Aorta (tissue), 5 donors: ENCODE measurements at regions not wholly inside any gene's neighbourhood (a gene's known extent, or its start where the extent isn't known, plus 50 kb on each side); places are given as distances from the start of the nearest gene placed in this dataset.

Source experiments
- ATAC-seq: fragments of 200-7000 bp; cut with Tn5 transposase; one replicate; pipeline ENCODE4 v1.9.1; 2022; ENCODE audit warnings: moderate library complexity; ENCODE audit not compliant: low FRiP score
- DNase-seq, 2 donors: peaks; one replicate each; pipeline ENCODE4 v3.0.0-alpha.2; 2020
- H3K27ac ChIP-seq, 2 donors: one replicate each; pipeline ENCODE4 v1.5.1; 2013; ENCODE audit warnings: low read length in 2 of 2, mild to moderate bottlenecking in 2 of 2, moderate library complexity in 2 of 2, control low read depth in 1 of 2, inconsistent platforms in 1 of 2, low read depth in 1 of 2
- H3K27me3 ChIP-seq, 2 donors: one replicate each; pipeline ENCODE4 v1.6.1; 2013; ENCODE audit warnings: control low read depth in 1 of 2, low read length in 1 of 2, mild to moderate bottlenecking in 1 of 2, moderate library complexity in 1 of 2; ENCODE audit not compliant: insufficient read depth in 2 of 2, control insufficient read depth in 1 of 2
- H3K36me3 ChIP-seq, 2 donors: one replicate each; pipeline ENCODE4 v1.6.1; 2013; ENCODE audit warnings: control low read depth in 1 of 2, low read length in 1 of 2, mild to moderate bottlenecking in 1 of 2; ENCODE audit not compliant: insufficient read depth in 2 of 2, control insufficient read depth in 1 of 2
- H3K4me1 ChIP-seq, 2 donors: one replicate each; pipeline ENCODE4 v1.6.1; 2013; ENCODE audit warnings: low read length in 2 of 2, control low read depth in 1 of 2, mild to moderate bottlenecking in 1 of 2, moderate library complexity in 1 of 2; ENCODE audit not compliant: insufficient read depth in 2 of 2, control insufficient read depth in 1 of 2
- H3K4me3 ChIP-seq, 2 donors: one replicate each; pipeline ENCODE4 v1.5.1; 2013; ENCODE audit warnings: low read length in 2 of 2, control low read depth in 1 of 2, mild to moderate bottlenecking in 1 of 2
- H3K9me3 ChIP-seq: one replicate; pipeline ENCODE4 v1.6.1; 2013; ENCODE audit warnings: mild to moderate bottlenecking, low read length; ENCODE audit not compliant: control insufficient read depth
- WGBS, 2 donors: extraction: QIAGEN DNeasy Blood & Tissue Kit; methylation state at CpG; one replicate each; pipeline ENCODE4 v1.1.7; 2013; 5-methylcytosine and 5-hydroxymethylcytosine counted together
- intact Hi-C, 2 donors: fragments of 100-400 bp; cut with DNase I; formaldehyde crosslinking; loops; one replicate each; pipeline versions ENCODE4 v1.14.2 to v1.15.0; 2022
- donor health status: healthy with polysubstance abuse.
- donor health status: Bipolar disorder and iron deficiency.
- donor health status: DM: no; HTN: no; CAD: no.
- donor health status: DM: no; HTN: no; CAD: no.
- donor health status: DM: yes; HTN: yes; CAD: no.

DNA sequence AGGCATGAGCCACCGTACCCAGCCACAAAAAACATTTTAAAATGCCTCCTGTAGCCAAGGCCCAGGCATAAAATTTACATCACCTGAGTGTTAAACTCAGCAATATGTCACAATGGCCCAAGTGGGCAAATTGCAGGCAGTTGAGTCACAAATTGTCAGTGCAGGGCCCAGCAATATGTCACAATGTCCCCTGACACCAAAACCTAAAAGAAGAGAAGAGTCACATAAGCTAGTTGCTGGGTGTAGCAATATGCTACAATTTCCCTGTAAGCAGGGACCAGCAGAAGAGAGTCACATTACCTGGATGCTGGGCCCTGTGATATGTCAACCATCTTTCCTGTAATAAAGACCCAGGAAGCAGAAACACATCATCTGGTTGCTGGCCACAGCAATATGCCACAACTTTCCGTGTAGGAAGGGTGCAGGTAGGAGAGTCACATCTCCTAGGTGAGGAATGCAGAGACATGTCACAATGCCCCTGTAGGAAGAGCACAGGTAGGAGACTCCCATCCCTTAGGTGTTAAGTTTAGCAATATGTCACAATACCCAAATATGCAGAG lies 136.0 kb upstream of the ZNF91 start:
- intact Hi-C loops, result no loop called here
- DNase-seq (no peak), ATAC-seq (no peak)
- no peaks in the 10 kb centered on the region for H3K27me3 ChIP-seq
- no peaks in the 10 kb centered on the region for H3K9me3 ChIP-seq
- no peak overlapping the region for H3K27ac ChIP-seq
- H3K36me3 ChIP-seq, result no peaks in the 10 kb centered on the region
- no peak overlapping the region for H3K4me3 ChIP-seq
- WGBS, 2 donors, result 68 to 74% methylated on average over 2 of the region's 2 CpGs
- no peaks in the 10 kb centered on the region for H3K4me1 ChIP-seq

- H3K9me3 ChIP-seq, result peaks cover 2% of the 10 kb centered on the region
- H3K4me1 ChIP-seq, result no peaks in the 10 kb centered on the region
- no peak overlapping the region for H3K4me3 ChIP-seq
- H3K27me3 ChIP-seq, result no peaks in the 10 kb centered on the region
- no peak overlapping the region for H3K27ac ChIP-seq
- DNase-seq (no peak), ATAC-seq (no peak)
- intact Hi-C loops, result no loop called here
- no peaks in the 10 kb centered on the region for H3K36me3 ChIP-seq
Measured at GRCh38 chr19:23528376-23528775, 133.1 kb upstream of the ZNF91 start.

DNA sequence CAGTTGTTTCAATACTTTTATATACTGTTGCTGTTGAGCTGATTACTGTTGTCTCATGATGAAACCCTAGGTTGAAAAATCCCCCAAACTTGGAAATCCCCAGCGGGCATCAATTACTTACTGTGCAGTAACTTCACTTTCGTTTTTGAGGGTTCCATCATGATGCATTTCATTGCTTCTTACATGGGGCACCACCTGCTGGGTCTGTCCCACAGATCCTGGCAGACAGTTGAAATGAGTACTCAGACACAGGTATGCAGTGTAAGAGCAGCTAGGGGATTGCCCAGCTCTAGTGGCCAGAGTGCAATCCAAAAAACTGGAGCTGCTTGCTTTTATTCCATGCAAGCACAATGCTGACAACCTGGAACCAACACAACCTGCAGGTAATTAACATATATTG lies 132.5 kb upstream of the ZNF91 start:
- Histone ChIP-seq H3K36me3 (no peaks in the 10 kb centered on the region), H3K4me1 (no peaks in the 10 kb centered on the region), H3K27ac (no peak overlapping the region), H3K9me3 (peaks cover 2% of the 10 kb centered on the region), H3K4me3 (no peak overlapping the region), H3K27me3 (no peaks in the 10 kb centered on the region)
- intact Hi-C loops, result no loop called here
- 73 to 78% methylated on average over 2 of the region's 2 CpGs for WGBS, 2 donors
- DNase-seq (no peak), ATAC-seq (no peak)

GRCh38 chr19:23526302-23526701 lies 131.0 kb upstream of the ZNF91 start:
- no peak for DNase-seq
- Histone ChIP-seq H3K36me3 (no peaks in the 10 kb centered on the region), H3K4me1 (no peaks in the 10 kb centered on the region), H3K4me3 (no peak overlapping the region), H3K9me3 (peaks cover 2% of the 10 kb centered on the region), H3K27ac (no peak overlapping the region), H3K27me3 (no peaks in the 10 kb centered on the region)
- WGBS, 2 donors, result 76 to 80% methylated on average over 4 of the region's 4 CpGs
- intact Hi-C loops, result no loop called here
- ATAC-seq, result no peak

DNA sequence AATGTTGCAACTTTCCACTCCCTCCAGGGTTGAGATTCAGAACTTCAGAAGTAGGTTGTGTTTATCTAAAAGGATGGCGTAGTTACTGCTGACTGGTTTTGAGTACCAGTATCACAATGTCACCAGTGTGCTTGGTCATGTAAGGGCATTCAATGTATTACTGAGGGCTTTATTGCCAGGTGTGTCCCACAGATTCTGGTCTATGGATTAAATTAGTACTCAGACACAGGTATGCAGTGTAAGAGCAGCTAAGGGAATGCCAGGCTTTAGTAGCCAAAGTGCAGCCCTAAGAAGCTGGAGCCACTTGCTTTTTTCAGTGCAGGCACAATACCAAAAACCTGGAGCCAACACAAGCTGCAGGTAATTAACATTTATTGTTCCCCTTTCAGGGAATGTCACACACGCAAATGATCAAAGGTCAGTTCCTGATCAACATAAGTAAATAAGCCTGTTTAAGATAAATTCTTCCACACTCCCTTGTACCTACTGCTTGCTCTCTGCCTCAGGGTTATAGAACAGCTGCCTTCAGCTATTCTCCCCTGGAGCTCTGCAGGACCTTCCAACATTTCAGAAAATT lies 130.1 kb upstream of the ZNF91 start:
- Histone ChIP-seq H3K36me3 (no peaks in the 10 kb centered on the region), H3K4me1 (no peaks in the 10 kb centered on the region), H3K4me3 (no peak overlapping the region), H3K9me3 (peaks cover 2% of the 10 kb centered on the region), H3K27me3 (no peaks in the 10 kb centered on the region), H3K27ac (no peak overlapping the region)
- WGBS, 2 donors, result 64 to 72% methylated on average over 2 of the region's 2 CpGs
- DNase-seq (no peak), ATAC-seq (no peak)
- intact Hi-C loops, result no loop called here

DNA sequence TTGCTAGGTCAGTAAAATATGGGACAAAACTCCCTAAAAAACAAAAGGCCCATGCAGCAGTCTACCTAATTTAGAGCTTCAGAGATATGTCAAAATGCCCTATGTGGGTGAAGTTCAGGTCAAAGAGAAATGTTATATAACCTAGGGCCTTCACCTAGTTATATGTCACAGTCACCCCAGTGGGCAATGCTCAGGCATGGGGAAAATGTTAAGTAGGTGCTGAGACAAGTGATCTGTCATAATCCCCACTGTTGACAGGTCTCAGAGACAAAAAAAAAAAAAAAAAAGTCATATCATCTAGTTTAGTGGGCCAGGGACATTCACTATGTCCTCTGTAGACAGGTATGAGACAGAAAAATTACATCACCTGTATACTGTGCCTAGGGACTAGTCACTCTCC lies 128.6 kb upstream of the ZNF91 start:
- H3K36me3 ChIP-seq, result no peaks in the 10 kb centered on the region
- no peaks in the 10 kb centered on the region for H3K27me3 ChIP-seq
- no peak overlapping the region for H3K4me3 ChIP-seq
- ATAC-seq (no peak), DNase-seq (no peak)
- no peak overlapping the region for H3K27ac ChIP-seq
- intact Hi-C loops, result no loop called here
- peaks cover 2% of the 10 kb centered on the region for H3K9me3 ChIP-seq
- H3K4me1 ChIP-seq, result no peaks in the 10 kb centered on the region

DNA sequence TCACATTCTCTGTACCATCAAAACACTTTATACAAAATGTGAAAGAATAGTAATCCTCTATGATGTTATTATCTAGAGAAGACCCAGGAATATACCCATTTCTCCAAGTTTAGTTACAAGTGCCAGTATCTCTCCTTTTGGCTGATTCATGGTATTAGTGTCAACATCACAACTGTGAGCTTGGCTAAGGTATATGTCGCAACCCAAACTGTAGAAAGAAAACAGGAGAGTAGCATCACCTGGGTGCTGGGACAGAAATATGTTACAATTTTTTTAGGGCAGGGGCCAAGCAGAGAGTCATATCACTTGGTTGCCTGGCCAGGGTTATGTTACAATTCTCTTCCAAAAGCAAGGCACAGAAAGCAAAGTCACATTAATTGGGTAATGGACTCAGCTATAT lies 127.2 kb upstream of the ZNF91 start:
- Histone ChIP-seq H3K4me3 (no peak overlapping the region), H3K36me3 (no peaks in the 10 kb centered on the region), H3K9me3 (peaks cover 2% of the 10 kb centered on the region), H3K27ac (no peak overlapping the region), H3K4me1 (no peaks in the 10 kb centered on the region), H3K27me3 (no peaks in the 10 kb centered on the region)
- DNase-seq, result no peak
- intact Hi-C loops, result no loop called here
- no peak for ATAC-seq
- WGBS, 2 donors, result 95 to 97% methylated on average over 1 of the region's 1 CpG

DNA sequence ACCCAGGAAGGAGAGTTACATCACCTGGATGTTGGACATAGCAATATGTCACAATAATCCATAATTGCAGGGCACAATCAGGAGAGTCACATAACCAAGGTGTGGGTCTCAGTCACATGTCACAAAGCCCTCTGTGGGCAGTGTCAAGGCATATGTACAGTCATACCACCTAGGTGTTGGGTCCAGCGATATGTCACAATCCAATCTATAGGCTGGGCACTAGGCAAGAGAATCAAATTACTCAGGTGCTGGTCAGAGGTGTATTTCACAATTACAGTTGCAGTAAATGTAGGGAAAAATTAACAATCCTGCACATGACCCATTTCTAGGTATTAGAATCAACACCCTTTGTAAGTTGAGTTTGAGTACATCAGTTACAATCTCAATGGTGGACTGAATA lies 126.2 kb upstream of the ZNF91 start:
- Histone ChIP-seq H3K4me3 (no peak overlapping the region), H3K36me3 (no peaks in the 10 kb centered on the region), H3K4me1 (no peaks in the 10 kb centered on the region), H3K27ac (no peak overlapping the region), H3K27me3 (no peaks in the 10 kb centered on the region), H3K9me3 (peaks cover 2% of the 10 kb centered on the region)
- DNase-seq (no peak), ATAC-seq (no peak)
- 94 to 97% methylated on average over 1 of the region's 1 CpG for WGBS, 2 donors
- intact Hi-C loops, result no loop called here

DNA sequence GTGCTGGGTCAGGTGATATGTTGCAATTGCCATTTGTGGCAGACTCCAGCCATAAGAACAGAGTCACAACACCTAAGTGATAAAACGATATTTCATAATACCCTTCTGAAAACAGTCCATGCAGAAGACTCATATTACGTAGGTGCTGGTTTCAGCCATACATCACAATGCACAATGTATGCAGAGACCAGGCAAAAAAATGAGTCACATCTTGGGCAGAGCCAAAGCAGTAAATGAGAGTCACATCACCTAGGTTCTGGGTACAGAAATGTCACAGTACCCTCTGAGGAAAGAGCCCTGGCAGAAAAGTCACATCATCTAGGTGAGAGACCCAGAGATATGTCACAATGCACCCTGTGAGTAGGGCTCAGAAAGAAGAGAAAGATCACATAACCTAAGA lies 125.2 kb upstream of the ZNF91 start:
- Histone ChIP-seq H3K9me3 (peaks cover 2% of the 10 kb centered on the region), H3K4me1 (no peaks in the 10 kb centered on the region), H3K27me3 (no peaks in the 10 kb centered on the region), H3K27ac (no peak overlapping the region), H3K4me3 (no peak overlapping the region), H3K36me3 (no peaks in the 10 kb centered on the region)
- no peak for DNase-seq
- ATAC-seq, result no peak
- intact Hi-C loops, result no loop called here
- WGBS, 2 donors, result 82 to 85% methylated on average over 2 of the region's 2 CpGs
